ENCODE measurements at regions not wholly inside any gene's neighbourhood (a gene's known extent, or its start where the extent isn't known, plus 50 kb on each side); places are given as distances from the start of the nearest gene placed in this dataset.

DNA sequence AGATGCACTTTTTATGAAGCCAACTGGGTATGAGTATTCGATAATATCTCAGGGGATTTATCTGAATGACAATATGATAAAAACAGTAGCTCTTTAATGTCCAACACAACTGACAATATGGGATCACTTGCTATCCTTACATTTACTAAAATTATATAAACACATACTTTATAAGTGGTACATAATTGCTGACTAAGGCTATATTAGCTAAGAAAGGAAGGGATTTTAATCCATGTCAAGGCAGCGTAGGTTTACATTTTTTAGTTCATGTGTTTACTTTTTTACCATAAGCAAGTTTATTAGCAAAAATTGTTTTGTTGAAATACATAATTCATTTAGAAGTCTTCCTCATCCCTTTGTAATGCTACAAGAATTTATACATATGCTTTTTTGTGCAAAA is 796.2 kb downstream of the TLE1 start:
- H2AFZ ChIP-seq (ENCODE audit: low read length, unreplicated experiment) = no peak overlapping the region
- no peak overlapping the region for H3K27ac ChIP-seq (ENCODE audit: low read depth, low read length)
- H3K27me3 ChIP-seq (ENCODE audit: insufficient read depth, low read length) = no peaks in the 10 kb centered on the region
- no peak overlapping the region for H3K4me3 ChIP-seq (ENCODE audit: low read depth, low read length)
- H3K36me3 ChIP-seq (ENCODE audit: insufficient read depth, low read length) = no peaks in the 10 kb centered on the region
- no peaks in the 10 kb centered on the region for H3K79me2 ChIP-seq (ENCODE audit: control insufficient read depth, insufficient read depth, low read length, unreplicated experiment)
- no peaks in the 10 kb centered on the region for H3K4me1 ChIP-seq (ENCODE audit: control insufficient read depth, insufficient read depth, low read length, unreplicated experiment)

- Histone ChIP-seq H3K4me3 (ENCODE audit: low read depth, low read length) (no peak overlapping the region), H2AFZ (ENCODE audit: low read length, unreplicated experiment) (no peak overlapping the region), H3K36me3 (ENCODE audit: insufficient read depth, low read length) (no peaks in the 10 kb centered on the region), H3K27me3 (ENCODE audit: insufficient read depth, low read length) (no peaks in the 10 kb centered on the region), H3K4me1 (ENCODE audit: control insufficient read depth, insufficient read depth, low read length, unreplicated experiment) (no peaks in the 10 kb centered on the region), H3K27ac (ENCODE audit: low read depth, low read length) (no peak overlapping the region), H3K79me2 (ENCODE audit: control insufficient read depth, insufficient read depth, low read length, unreplicated experiment) (no peaks in the 10 kb centered on the region)
Observed at GRCh38 chr9:80892703-80893102, 796.6 kb downstream of the TLE1 start.

DNA sequence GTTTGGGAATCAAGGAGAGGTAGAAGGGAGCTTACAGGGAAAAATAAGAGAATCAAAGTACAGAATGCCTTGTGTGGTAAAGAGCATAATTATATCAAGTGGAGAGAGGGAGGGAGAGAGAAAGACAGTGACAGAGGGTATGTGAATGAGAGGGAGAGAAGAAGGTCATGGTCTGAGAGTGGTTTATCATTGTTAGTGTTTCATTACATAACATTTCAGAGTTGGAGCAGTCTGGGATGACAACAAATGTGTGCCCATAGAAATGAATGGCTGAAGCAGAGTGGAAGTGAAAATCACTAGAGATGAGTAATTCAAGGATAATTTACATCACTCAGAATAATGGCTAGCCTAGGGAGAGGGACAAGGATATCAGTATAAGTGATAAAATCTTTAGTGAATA is 799.2 kb downstream of the TLE1 start:
- no peaks in the 10 kb centered on the region for H3K36me3 ChIP-seq (ENCODE audit: insufficient read depth, low read length)
- H2AFZ ChIP-seq (ENCODE audit: low read length, unreplicated experiment) = no peak overlapping the region
- no peak overlapping the region for H3K27ac ChIP-seq (ENCODE audit: low read depth, low read length)
- no peaks in the 10 kb centered on the region for H3K27me3 ChIP-seq (ENCODE audit: insufficient read depth, low read length)
- no peaks in the 10 kb centered on the region for H3K4me1 ChIP-seq (ENCODE audit: control insufficient read depth, insufficient read depth, low read length, unreplicated experiment)
- H3K4me3 ChIP-seq (ENCODE audit: low read depth, low read length) = no peak overlapping the region
- H3K79me2 ChIP-seq (ENCODE audit: control insufficient read depth, insufficient read depth, low read length, unreplicated experiment) = no peaks in the 10 kb centered on the region

DNA sequence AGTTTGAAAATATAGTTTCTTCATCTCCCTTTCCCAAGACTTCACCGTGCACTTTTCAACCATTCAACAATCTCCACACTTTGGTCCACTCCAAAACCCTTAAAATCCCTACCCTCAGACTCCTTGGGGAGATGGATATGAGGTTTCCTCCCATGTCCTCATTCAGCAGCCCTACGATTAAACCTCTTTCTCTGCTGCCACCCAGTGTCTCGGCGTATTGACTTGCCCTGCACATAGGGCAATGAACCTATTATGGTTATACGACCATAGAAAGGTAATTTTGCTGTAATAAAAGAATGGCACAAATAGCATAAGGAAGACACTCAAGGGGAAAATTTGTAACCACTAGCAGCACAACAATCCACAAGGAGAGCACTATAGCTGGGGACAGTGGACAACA is 803.5 kb downstream of the TLE1 start:
- no peaks in the 10 kb centered on the region for H3K4me1 ChIP-seq (ENCODE audit: control insufficient read depth, insufficient read depth, low read length, unreplicated experiment)
- no peak overlapping the region for H3K27ac ChIP-seq (ENCODE audit: low read depth, low read length)
- no peaks in the 10 kb centered on the region for H3K79me2 ChIP-seq (ENCODE audit: control insufficient read depth, insufficient read depth, low read length, unreplicated experiment)
- H3K4me3 ChIP-seq (ENCODE audit: low read depth, low read length) = no peak overlapping the region
- no peaks in the 10 kb centered on the region for H3K27me3 ChIP-seq (ENCODE audit: insufficient read depth, low read length)
- H2AFZ ChIP-seq (ENCODE audit: low read length, unreplicated experiment) = no peak overlapping the region
- no peaks in the 10 kb centered on the region for H3K36me3 ChIP-seq (ENCODE audit: insufficient read depth, low read length)

DNA sequence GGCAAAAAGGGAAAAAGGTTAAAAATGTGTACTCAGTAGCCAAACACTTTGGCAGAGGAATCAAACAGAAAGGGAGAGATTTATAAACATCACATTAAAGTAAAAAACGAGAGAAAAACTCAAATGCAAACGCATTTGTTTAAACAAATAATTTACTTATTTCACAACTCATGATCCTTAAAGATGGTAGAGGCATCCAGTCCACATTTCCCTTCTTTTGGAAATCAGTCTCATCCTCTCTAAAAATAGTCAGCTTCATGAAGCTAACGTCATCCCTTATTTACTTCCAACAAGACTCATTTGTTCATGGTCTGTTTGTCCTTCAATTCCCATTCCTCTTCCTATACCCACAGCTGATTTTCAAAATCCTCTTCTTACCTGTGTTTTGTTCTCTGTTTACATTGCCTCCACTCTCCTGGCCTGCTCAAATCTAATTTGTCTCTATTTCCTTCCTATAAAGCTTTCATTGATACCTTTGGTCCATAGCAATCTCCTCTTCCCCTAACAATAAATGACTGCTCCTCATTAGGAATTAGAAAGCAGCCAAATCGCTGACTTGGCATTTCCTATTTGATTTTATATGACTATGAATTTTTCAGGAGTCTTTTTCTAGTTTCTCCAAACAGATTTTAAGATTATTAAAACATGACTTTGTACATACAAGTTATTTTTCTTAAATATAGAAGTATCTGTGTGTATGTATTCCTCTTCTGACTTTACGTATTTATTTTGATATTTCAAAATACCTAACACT is 805.3 kb downstream of the TLE1 start:
- no peak overlapping the region for H3K27ac ChIP-seq (ENCODE audit: low read depth, low read length)
- no peak overlapping the region for H2AFZ ChIP-seq (ENCODE audit: low read length, unreplicated experiment)
- no peaks in the 10 kb centered on the region for H3K27me3 ChIP-seq (ENCODE audit: insufficient read depth, low read length)
- H3K4me1 ChIP-seq (ENCODE audit: control insufficient read depth, insufficient read depth, low read length, unreplicated experiment) = no peaks in the 10 kb centered on the region
- H3K4me3 ChIP-seq (ENCODE audit: low read depth, low read length) = no peak overlapping the region
- no peaks in the 10 kb centered on the region for H3K79me2 ChIP-seq (ENCODE audit: control insufficient read depth, insufficient read depth, low read length, unreplicated experiment)
- no peaks in the 10 kb centered on the region for H3K36me3 ChIP-seq (ENCODE audit: insufficient read depth, low read length)

DNA sequence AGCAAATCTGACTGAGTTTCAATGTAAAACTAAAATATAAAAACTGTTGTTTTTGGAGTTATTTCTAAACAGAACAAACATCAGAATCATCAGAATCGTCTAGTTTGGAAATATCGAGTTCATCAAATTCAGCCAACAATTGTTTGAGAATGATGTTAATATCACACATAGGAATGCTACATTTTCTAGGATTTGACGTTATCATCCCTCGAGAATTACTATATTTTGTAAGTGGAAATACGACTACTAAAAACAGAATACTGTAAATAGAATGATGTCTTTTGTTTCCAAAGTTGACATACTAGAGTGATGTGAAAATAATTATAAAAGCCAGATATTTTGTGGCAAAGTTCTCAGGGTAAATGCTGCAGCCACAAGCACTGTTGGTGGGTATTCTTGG is 805.9 kb downstream of the TLE1 start:
- no peak overlapping the region for H2AFZ ChIP-seq (ENCODE audit: low read length, unreplicated experiment)
- H3K4me1 ChIP-seq (ENCODE audit: control insufficient read depth, insufficient read depth, low read length, unreplicated experiment) = no peaks in the 10 kb centered on the region
- H3K36me3 ChIP-seq (ENCODE audit: insufficient read depth, low read length) = no peaks in the 10 kb centered on the region
- no peak overlapping the region for H3K27ac ChIP-seq (ENCODE audit: low read depth, low read length)
- no peaks in the 10 kb centered on the region for H3K79me2 ChIP-seq (ENCODE audit: control insufficient read depth, insufficient read depth, low read length, unreplicated experiment)
- H3K4me3 ChIP-seq (ENCODE audit: low read depth, low read length) = no peak overlapping the region
- no peaks in the 10 kb centered on the region for H3K27me3 ChIP-seq (ENCODE audit: insufficient read depth, low read length)

GRCh38 chr9:80881940-80882339 is 807.4 kb downstream of the TLE1 start:
- Histone ChIP-seq H2AFZ (ENCODE audit: low read length, unreplicated experiment) (no peak overlapping the region), H3K79me2 (ENCODE audit: control insufficient read depth, insufficient read depth, low read length, unreplicated experiment) (no peaks in the 10 kb centered on the region), H3K4me1 (ENCODE audit: control insufficient read depth, insufficient read depth, low read length, unreplicated experiment) (no peaks in the 10 kb centered on the region), H3K27me3 (ENCODE audit: insufficient read depth, low read length) (no peaks in the 10 kb centered on the region), H3K27ac (ENCODE audit: low read depth, low read length) (no peak overlapping the region), H3K36me3 (ENCODE audit: insufficient read depth, low read length) (no peaks in the 10 kb centered on the region), H3K4me3 (ENCODE audit: low read depth, low read length) (no peak overlapping the region)

- Histone ChIP-seq H3K36me3 (ENCODE audit: insufficient read depth, low read length) (no peaks in the 10 kb centered on the region), H3K27ac (ENCODE audit: low read depth, low read length) (no peak overlapping the region), H2AFZ (ENCODE audit: low read length, unreplicated experiment) (no peak overlapping the region)
Observed at GRCh38 chr9:80881320-80881719, 808.0 kb downstream of the TLE1 start.

DNA sequence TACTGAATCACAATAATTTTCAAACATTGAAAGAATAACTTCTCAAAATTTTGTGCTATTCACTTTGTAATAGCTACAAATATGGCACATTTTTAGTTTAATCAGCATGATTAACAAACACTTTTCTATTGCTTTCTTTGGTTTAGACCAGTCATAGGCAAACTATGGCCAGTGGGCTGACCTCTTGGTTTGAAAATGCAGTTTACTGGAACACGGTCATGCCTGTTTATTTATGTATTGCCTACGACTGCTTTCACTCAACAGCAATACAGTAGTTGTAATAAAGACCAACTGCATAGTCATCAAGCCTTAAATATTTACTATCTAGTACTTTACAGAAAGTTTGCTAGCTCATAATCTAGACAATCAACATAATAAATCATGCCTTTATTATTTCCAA is 810.8 kb downstream of the TLE1 start:
- no peaks in the 10 kb centered on the region for H3K27me3 ChIP-seq (ENCODE audit: insufficient read depth, low read length)
- H3K4me1 ChIP-seq (ENCODE audit: control insufficient read depth, insufficient read depth, low read length, unreplicated experiment) = peaks cover 9% of the 10 kb centered on the region
- H3K4me3 ChIP-seq (ENCODE audit: low read depth, low read length) = no peak overlapping the region
- H2AFZ ChIP-seq (ENCODE audit: low read length, unreplicated experiment) = no peak overlapping the region
- H3K36me3 ChIP-seq (ENCODE audit: insufficient read depth, low read length) = no peaks in the 10 kb centered on the region
- H3K27ac ChIP-seq (ENCODE audit: low read depth, low read length) = no peak overlapping the region
- H3K79me2 ChIP-seq (ENCODE audit: control insufficient read depth, insufficient read depth, low read length, unreplicated experiment) = no peaks in the 10 kb centered on the region

More at GRCh38 chr9:80881320-80881719, 808.0 kb downstream of the TLE1 start:
- Histone ChIP-seq H3K79me2 (ENCODE audit: control insufficient read depth, insufficient read depth, low read length, unreplicated experiment) (no peaks in the 10 kb centered on the region), H3K27me3 (ENCODE audit: insufficient read depth, low read length) (no peaks in the 10 kb centered on the region), H3K4me3 (ENCODE audit: low read depth, low read length) (no peak overlapping the region), H3K4me1 (ENCODE audit: control insufficient read depth, insufficient read depth, low read length, unreplicated experiment) (no peaks in the 10 kb centered on the region)

- no peaks in the 10 kb centered on the region for H3K27me3 ChIP-seq (ENCODE audit: insufficient read depth, low read length)
- peaks cover 12% of the 10 kb centered on the region for H3K4me1 ChIP-seq (ENCODE audit: control insufficient read depth, insufficient read depth, low read length, unreplicated experiment)
- H3K4me3 ChIP-seq (ENCODE audit: low read depth, low read length) = no peak overlapping the region
- H3K36me3 ChIP-seq (ENCODE audit: insufficient read depth, low read length) = no peaks in the 10 kb centered on the region
- no peak overlapping the region for H2AFZ ChIP-seq (ENCODE audit: low read length, unreplicated experiment)
- H3K27ac ChIP-seq (ENCODE audit: low read depth, low read length) = no peak overlapping the region
- no peaks in the 10 kb centered on the region for H3K79me2 ChIP-seq (ENCODE audit: control insufficient read depth, insufficient read depth, low read length, unreplicated experiment)
Observed at GRCh38 chr9:80875947-80876346, 813.4 kb downstream of the TLE1 start.

GRCh38 chr9:80874276-80874675 is 815.1 kb downstream of the TLE1 start:
- peaks cover 12% of the 10 kb centered on the region for H3K4me1 ChIP-seq (ENCODE audit: control insufficient read depth, insufficient read depth, low read length, unreplicated experiment)
- H3K4me3 ChIP-seq (ENCODE audit: low read depth, low read length) = no peak overlapping the region
- H3K27ac ChIP-seq (ENCODE audit: low read depth, low read length) = peak overlapping the region; percentile 29
- H3K79me2 ChIP-seq (ENCODE audit: control insufficient read depth, insufficient read depth, low read length, unreplicated experiment) = no peaks in the 10 kb centered on the region
- no peaks in the 10 kb centered on the region for H3K36me3 ChIP-seq (ENCODE audit: insufficient read depth, low read length)
- H3K27me3 ChIP-seq (ENCODE audit: insufficient read depth, low read length) = no peaks in the 10 kb centered on the region
- no peak overlapping the region for H2AFZ ChIP-seq (ENCODE audit: low read length, unreplicated experiment)
